ENCODE measurements at regions not wholly inside any gene's neighbourhood (a gene's known extent, or its start where the extent isn't known, plus 50 kb on each side); places are given as distances from the start of the nearest gene placed in this dataset.

GRCh38 chr4:171532968-171533367, 280.2 kb upstream of the GALNTL6 start:
- TF ChIP-seq, protein P1, sequence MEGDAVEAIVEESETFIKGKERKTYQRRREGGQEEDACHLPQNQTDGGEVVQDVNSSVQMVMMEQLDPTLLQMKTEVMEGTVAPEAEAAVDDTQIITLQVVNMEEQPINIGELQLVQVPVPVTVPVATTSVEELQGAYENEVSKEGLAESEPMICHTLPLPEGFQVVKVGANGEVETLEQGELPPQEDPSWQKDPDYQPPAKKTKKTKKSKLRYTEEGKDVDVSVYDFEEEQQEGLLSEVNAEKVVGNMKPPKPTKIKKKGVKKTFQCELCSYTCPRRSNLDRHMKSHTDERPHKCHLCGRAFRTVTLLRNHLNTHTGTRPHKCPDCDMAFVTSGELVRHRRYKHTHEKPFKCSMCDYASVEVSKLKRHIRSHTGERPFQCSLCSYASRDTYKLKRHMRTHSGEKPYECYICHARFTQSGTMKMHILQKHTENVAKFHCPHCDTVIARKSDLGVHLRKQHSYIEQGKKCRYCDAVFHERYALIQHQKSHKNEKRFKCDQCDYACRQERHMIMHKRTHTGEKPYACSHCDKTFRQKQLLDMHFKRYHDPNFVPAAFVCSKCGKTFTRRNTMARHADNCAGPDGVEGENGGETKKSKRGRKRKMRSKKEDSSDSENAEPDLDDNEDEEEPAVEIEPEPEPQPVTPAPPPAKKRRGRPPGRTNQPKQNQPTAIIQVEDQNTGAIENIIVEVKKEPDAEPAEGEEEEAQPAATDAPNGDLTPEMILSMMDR (conservative IDR thresholded peaks at IDR 0.05; ENCODE audit: control insufficient read depth, insufficient read depth, low read depth, low read length): no peak
- H3K4me3 ChIP-seq (ENCODE audit: control insufficient read depth, low read depth, low read length): no peak overlapping the region
- no peak for DNase-seq (ENCODE audit: low read depth)

- TF ChIP-seq, protein P1 (conservative IDR thresholded peaks at IDR 0.05; ENCODE audit: control insufficient read depth, insufficient read depth, low read depth, low read length): no peak
- no peak for DNase-seq (ENCODE audit: low read depth)
- H3K4me3 ChIP-seq (ENCODE audit: control insufficient read depth, low read depth, low read length): no peak overlapping the region
Observed at GRCh38 chr4:171524903-171525302, 288.3 kb upstream of the GALNTL6 start.

GRCh38 chr4:171521726-171522125, 291.5 kb upstream of the GALNTL6 start:
- DNase-seq (ENCODE audit: low read depth): no peak
- TF ChIP-seq, protein P1 (conservative IDR thresholded peaks at IDR 0.05; ENCODE audit: control insufficient read depth, insufficient read depth, low read depth, low read length): no peak
- H3K4me3 ChIP-seq (ENCODE audit: control insufficient read depth, low read depth, low read length): no peak overlapping the region

- no peak for DNase-seq (ENCODE audit: low read depth)
- H3K4me3 ChIP-seq (ENCODE audit: control insufficient read depth, low read depth, low read length): no peak overlapping the region
- TF ChIP-seq, protein P1 (conservative IDR thresholded peaks at IDR 0.05; ENCODE audit: control insufficient read depth, insufficient read depth, low read depth, low read length): no peak
Observed at GRCh38 chr4:171519457-171519856, 293.7 kb upstream of the GALNTL6 start.

DNA sequence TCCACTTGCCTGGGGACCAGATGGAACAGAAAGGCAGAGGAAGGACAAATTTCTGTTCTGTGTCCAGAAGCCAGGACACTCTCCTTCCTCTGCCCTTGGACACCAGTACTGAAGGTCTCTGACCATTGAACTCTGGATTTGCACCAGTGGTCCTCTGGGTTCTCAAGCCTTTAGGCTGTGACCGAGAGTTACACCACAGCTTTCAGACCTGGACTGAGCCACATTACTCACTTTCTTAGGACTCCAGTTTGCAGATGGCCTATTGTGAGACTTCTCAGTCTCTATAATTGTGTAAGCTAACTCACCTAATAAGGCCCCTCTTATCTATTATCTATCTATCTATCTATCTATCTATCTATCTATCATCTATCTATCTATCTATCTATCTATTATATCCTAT, 295.3 kb upstream of the GALNTL6 start:
- no peak overlapping the region for H3K4me3 ChIP-seq (ENCODE audit: control insufficient read depth, low read depth, low read length)
- TF ChIP-seq, protein P1 (conservative IDR thresholded peaks at IDR 0.05; ENCODE audit: control insufficient read depth, insufficient read depth, low read depth, low read length): no peak
- DNase-seq (ENCODE audit: low read depth): no peak

- TF ChIP-seq, protein P1 (conservative IDR thresholded peaks at IDR 0.05; ENCODE audit: control insufficient read depth, insufficient read depth, low read depth, low read length): no peak
- no peak for DNase-seq (ENCODE audit: low read depth)
- H3K4me3 ChIP-seq (ENCODE audit: control insufficient read depth, low read depth, low read length): no peak overlapping the region
Observed at GRCh38 chr4:171516694-171517093, 296.5 kb upstream of the GALNTL6 start.

GRCh38 chr4:171484681-171485080, 328.5 kb upstream of the GALNTL6 start:
- TF ChIP-seq, protein P1 (conservative IDR thresholded peaks at IDR 0.05; ENCODE audit: control insufficient read depth, insufficient read depth, low read depth, low read length): no peak
- no peak overlapping the region for H3K4me3 ChIP-seq (ENCODE audit: control insufficient read depth, low read depth, low read length)
- DNase-seq (ENCODE audit: low read depth): no peak
